ENCODE measurements at regions not wholly inside any gene's neighbourhood (a gene's known extent, or its start where the extent isn't known, plus 50 kb on each side); places are given as distances from the start of the nearest gene placed in this dataset.

DNA sequence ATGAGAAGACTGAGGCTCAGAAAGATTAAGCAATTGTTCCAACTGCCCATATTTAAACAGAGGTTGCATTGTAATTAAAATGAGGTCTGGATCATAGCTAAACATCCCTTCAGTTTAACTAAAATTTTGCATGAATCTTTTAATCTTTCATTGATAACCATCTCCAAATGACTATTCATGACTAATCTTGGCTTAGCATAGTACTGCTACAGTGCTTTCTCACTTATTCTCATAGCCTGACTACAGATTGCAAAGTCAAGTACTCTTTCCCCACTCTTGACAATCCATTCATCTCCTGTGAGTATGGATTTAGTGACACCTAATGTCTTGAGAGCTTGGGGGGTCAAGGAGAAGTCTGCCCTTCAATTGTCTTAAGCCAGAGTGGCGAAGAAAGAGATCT, 258.4 kb downstream of the RFC3 start:
- Histone ChIP-seq H3K56ac (ENCODE audit: extremely low read depth, insufficient read depth, low read length) (no peak overlapping the region), H3K79me1 (ENCODE audit: low read depth in 1 of 2, low read length in 2 of 2) (no peaks in the 10 kb centered on the region), H4K20me1 (ENCODE audit: insufficient read depth, low read length) (no peaks in the 10 kb centered on the region), H3K27ac (ENCODE audit: insufficient read depth, low read length) (no peak overlapping the region), H4K91ac (ENCODE audit: insufficient read depth, low read depth, low read length) (no peak overlapping the region), H4K8ac (ENCODE audit: low read depth in 2 of 2, low read length in 2 of 2) (no peak overlapping the region), H3K14ac (replicated peaks; ENCODE audit: low read depth, low read length) (no peak overlapping the region), H2AFZ (replicated peaks; ENCODE audit: low read length, poor library complexity) (no peak overlapping the region), H3K4me2 (ENCODE audit: low read depth, low read length) (no peak overlapping the region), H3K23ac (ENCODE audit: low read depth, low read length) (no peak overlapping the region), H2AK5ac (ENCODE audit: low read depth, low read length) (no peak overlapping the region), H3K9me3 (ENCODE audit: control insufficient read depth, insufficient read depth, low read length) (no peaks in the 10 kb centered on the region), H3K9ac (ENCODE audit: low read depth, low read length) (no peak overlapping the region), H3K9me1 (ENCODE audit: insufficient read depth, low read length) (no peaks in the 10 kb centered on the region), H2BK120ac (ENCODE audit: low read depth, low read length) (no peak overlapping the region), H2AK9ac (replicated peaks; ENCODE audit: low read depth, low read length, poor library complexity) (no peak overlapping the region), H4K5ac (ENCODE audit: low read depth, low read length) (no peak overlapping the region), H3K4ac (ENCODE audit: low read depth, low read length) (no peak overlapping the region), H3K27me3 (ENCODE audit: control insufficient read depth, insufficient read depth, low read length) (no peaks in the 10 kb centered on the region), H3K4me1 (ENCODE audit: control insufficient read depth, insufficient read depth, low read length) (peaks cover 2% of the 10 kb centered on the region; the same call in 1 of the 2 replicates), H2BK15ac (ENCODE audit: low read depth, low read length) (no peak overlapping the region), H2BK20ac (ENCODE audit: low read depth, low read length) (no peak overlapping the region), H3K36me3 (ENCODE audit: control insufficient read depth, insufficient read depth, low read length) (no peaks in the 10 kb centered on the region), H3K18ac (ENCODE audit: low read depth, low read length) (no peak overlapping the region), H2BK5ac (ENCODE audit: low read depth, low read length, poor library complexity, severe bottlenecking) (no peak overlapping the region), H3K4me3 (ENCODE audit: insufficient read depth, low read depth, low read length) (no peak overlapping the region)
- dilution Hi-C loops (cut with HindIII; ENCODE audit: low sequenced_read_pairs, unreplicated experiment) (no loop called here), in situ Hi-C loops (cut with MboI; ENCODE audit: low sequenced_read_pairs) (no loop called here), intact Hi-C loops (cut with micrococcal nuclease) (no loop called here)
- TF ChIP-seq BHLHE40 (IDR thresholded peaks at IDR 0.05; ENCODE audit: low read depth, low read length), result no peak
- TF ChIP-seq RAD21 (IDR thresholded peaks at IDR 0.05; ENCODE audit: low read length), result no peak
- TF ChIP-seq MAFK (IDR thresholded peaks at IDR 0.05; ENCODE audit: low read depth, low read length), result no peak
- no peak for TF ChIP-seq RFX5 (IDR thresholded peaks at IDR 0.05; ENCODE audit: low read depth, low read length)
- TF ChIP-seq RCOR1 (IDR thresholded peaks at IDR 0.05; ENCODE audit: insufficient replicate concordance, low read length), result no peak
- no peak for TF ChIP-seq POLR2A (IDR thresholded peaks at IDR 0.05; ENCODE audit: low read depth, low read length)
- TF ChIP-seq, protein P1, sequence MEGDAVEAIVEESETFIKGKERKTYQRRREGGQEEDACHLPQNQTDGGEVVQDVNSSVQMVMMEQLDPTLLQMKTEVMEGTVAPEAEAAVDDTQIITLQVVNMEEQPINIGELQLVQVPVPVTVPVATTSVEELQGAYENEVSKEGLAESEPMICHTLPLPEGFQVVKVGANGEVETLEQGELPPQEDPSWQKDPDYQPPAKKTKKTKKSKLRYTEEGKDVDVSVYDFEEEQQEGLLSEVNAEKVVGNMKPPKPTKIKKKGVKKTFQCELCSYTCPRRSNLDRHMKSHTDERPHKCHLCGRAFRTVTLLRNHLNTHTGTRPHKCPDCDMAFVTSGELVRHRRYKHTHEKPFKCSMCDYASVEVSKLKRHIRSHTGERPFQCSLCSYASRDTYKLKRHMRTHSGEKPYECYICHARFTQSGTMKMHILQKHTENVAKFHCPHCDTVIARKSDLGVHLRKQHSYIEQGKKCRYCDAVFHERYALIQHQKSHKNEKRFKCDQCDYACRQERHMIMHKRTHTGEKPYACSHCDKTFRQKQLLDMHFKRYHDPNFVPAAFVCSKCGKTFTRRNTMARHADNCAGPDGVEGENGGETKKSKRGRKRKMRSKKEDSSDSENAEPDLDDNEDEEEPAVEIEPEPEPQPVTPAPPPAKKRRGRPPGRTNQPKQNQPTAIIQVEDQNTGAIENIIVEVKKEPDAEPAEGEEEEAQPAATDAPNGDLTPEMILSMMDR (conservative IDR thresholded peaks at IDR 0.05; ENCODE audit: low read depth, low read length), result no peak
- ATAC-seq (ENCODE audit: low read depth), result no peak
- BruUV-seq (replicated peaks), result no TSS peak
- WGBS, 2 experiments (ENCODE audit: extremely low coverage in 2 of 2, insufficient read length in 1 of 2), result no CpG with 5 or more reads among the region's 1 CpG
- ChIA-PET POLR2A (ENCODE audit: unreplicated experiment) (no interaction called here), CTCF (interaction anchor here (0.6 to 1.0 kb wide), 2 partner anchors 10 to 43 kb away, joined by 3 to 5 read pairs; no protein-coding TSS in a partner anchor)
- DNase-seq, result no peak

Measured in IMR-90 (cell line).